ENCODE measurements at regions not wholly inside any gene's neighbourhood (a gene's known extent, or its start where the extent isn't known, plus 50 kb on each side); places are given as distances from the start of the nearest gene placed in this dataset.
A peak's percentile ranks its signal among the peaks of the same experiment; 100 is the strongest.

- intact Hi-C loops (cut with DNase I), result no loop called here
- DNase-seq, result peak in 1 of 42 donors; percentile 17
These were observed 205.6 kb upstream of the SOX1 start for GRCh38 chr13:111861319-111861718.

GRCh38 chr13:111861766-111862366, 205.1 kb upstream of the SOX1 start:
- DNase-seq, result peak in 1 of 42 donors; percentile 24
- intact Hi-C loops (cut with DNase I), result no loop called here

GRCh38 chr13:111862836-111863815, 203.8 kb upstream of the SOX1 start:
- intact Hi-C loops (cut with DNase I), result no loop called here
- DNase-seq, result peak in 1 of 42 donors; percentile 28

GRCh38 chr13:111864566-111864965, 202.4 kb upstream of the SOX1 start:
- intact Hi-C loops (cut with DNase I), result no loop called here
- peak in 1 of 42 donors; percentile 28 for DNase-seq

- intact Hi-C loops (cut with DNase I), result no loop called here
These were observed 201.9 kb upstream of the SOX1 start for GRCh38 chr13:111865046-111865445.

GRCh38 chr13:111865826-111866225, 201.1 kb upstream of the SOX1 start:
- intact Hi-C loops (cut with DNase I), result no loop called here

More at GRCh38 chr13:111865046-111865445, 201.9 kb upstream of the SOX1 start:
- DNase-seq, result no peak

GRCh38 chr13:111866731-111867245, 200.2 kb upstream of the SOX1 start:
- intact Hi-C loops (cut with DNase I), result no loop called here
- peak in 1 of 42 donors; percentile 38 for DNase-seq

More at GRCh38 chr13:111865826-111866225, 201.1 kb upstream of the SOX1 start:
- peak in 1 of 42 donors; percentile 34 for DNase-seq

GRCh38 chr13:111867657-111868056, 199.3 kb upstream of the SOX1 start:
- no peak for DNase-seq
- intact Hi-C loops (cut with DNase I), result no loop called here

- DNase-seq, result no peak
- intact Hi-C loops (cut with DNase I), result no loop called here
These were observed 198.2 kb upstream of the SOX1 start for GRCh38 chr13:111868716-111869115.

GRCh38 chr13:111872475-111873150, 194.3 kb upstream of the SOX1 start:
- intact Hi-C loops (cut with DNase I), result no loop called here
- DNase-seq, result peak in 1 of 42 donors; percentile 22

GRCh38 chr13:111873676-111874178, 193.2 kb upstream of the SOX1 start:
- DNase-seq, result peak in 2 of 42 donors; percentile 10 to 15
- intact Hi-C loops (cut with DNase I), result no loop called here

GRCh38 chr13:111874981-111875380, 192.0 kb upstream of the SOX1 start:
- DNase-seq, result peak in 2 of 42 donors; percentile 13 to 20
- intact Hi-C loops (cut with DNase I), result no loop called here

GRCh38 chr13:111875915-111876314, 191.0 kb upstream of the SOX1 start:
- intact Hi-C loops (cut with DNase I), result no loop called here

GRCh38 chr13:111876506-111876905, 190.4 kb upstream of the SOX1 start:
- intact Hi-C loops (cut with DNase I), result no loop called here
- DNase-seq, result peak in 1 of 42 donors; percentile 9

More at GRCh38 chr13:111875915-111876314, 191.0 kb upstream of the SOX1 start:
- DNase-seq, result peak in 1 of 42 donors; percentile 14

GRCh38 chr13:111877906-111878305, 189.0 kb upstream of the SOX1 start:
- intact Hi-C loops (cut with DNase I), result no loop called here
- peak in 2 of 42 donors; percentile 18 to 35 for DNase-seq

GRCh38 chr13:111879719-111880118, 187.2 kb upstream of the SOX1 start:
- intact Hi-C loops (cut with DNase I), result no loop called here
- DNase-seq, result peak in 1 of 42 donors; percentile 19

- DNase-seq, result peak in 3 of 42 donors; percentile 12 to 31 (median 28)
- intact Hi-C loops (cut with DNase I), result no loop called here
These were observed 186.8 kb upstream of the SOX1 start for GRCh38 chr13:111880185-111880584.

- intact Hi-C loops (cut with DNase I), result no loop called here
- peak in 3 of 42 donors; percentile 7 to 24 (median 22) for DNase-seq
These were observed 185.2 kb upstream of the SOX1 start for GRCh38 chr13:111881700-111882099.

- intact Hi-C loops (cut with DNase I), result no loop called here
- DNase-seq, result peak in 1 of 42 donors; percentile 16
These were observed 184.6 kb upstream of the SOX1 start for GRCh38 chr13:111882351-111882750.
